AG10803 (cell line): ENCODE measurements at regions not wholly inside any gene's neighbourhood (a gene's known extent, or its start where the extent isn't known, plus 50 kb on each side); places are given as distances from the start of the nearest gene placed in this dataset.
A peak's percentile ranks its signal among the peaks of the same experiment; 100 is the strongest.

Experiments used
- DNase-seq: peaks from one replicate; pipeline ENCODE4 v3.0.0; 2010; ENCODE audit warnings: low read depth
- H3K4me3 ChIP-seq: 2 replicates; pipeline ENCODE4 v1.5.1; 2011; ENCODE audit warnings: mild to moderate bottlenecking, low read length, control low read depth
- CTCF ChIP-seq: conservative IDR thresholded peaks from 2 replicates; pipeline ENCODE4 v1.5.1; 2011; ENCODE audit warnings: mild to moderate bottlenecking, low read length, control low read depth, inconsistent platforms

- DNase-seq = peak; percentile 90
- no peak for TF ChIP-seq CTCF
- H3K4me3 ChIP-seq = no peak overlapping the region
Observed at GRCh38 chr17:83200231-83200699, 120.9 kb downstream of the METRNL start.

DNA sequence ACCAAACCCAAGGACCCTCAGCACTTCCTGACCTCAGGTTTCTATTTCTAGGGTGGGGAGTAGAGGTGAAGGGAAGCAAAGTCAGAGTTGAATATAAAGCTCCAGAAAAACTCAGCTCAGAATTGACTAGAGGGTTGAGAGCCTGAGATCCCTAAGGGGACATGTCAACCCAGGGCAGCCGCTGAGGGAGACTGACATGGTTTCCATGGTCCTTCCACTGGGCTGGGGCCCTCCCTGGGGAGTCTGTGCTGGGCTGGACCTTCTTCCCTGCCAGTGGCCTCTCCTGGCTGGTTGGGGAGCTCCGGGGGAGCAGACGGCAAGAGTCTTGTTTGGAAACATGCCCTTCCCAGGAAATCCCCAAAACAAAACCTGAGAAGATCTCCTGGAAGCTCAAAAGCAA, 121.3 kb downstream of the METRNL start:
- no peak overlapping the region for H3K4me3 ChIP-seq
- peak; percentile 46 for DNase-seq
- TF ChIP-seq CTCF = no peak

DNA sequence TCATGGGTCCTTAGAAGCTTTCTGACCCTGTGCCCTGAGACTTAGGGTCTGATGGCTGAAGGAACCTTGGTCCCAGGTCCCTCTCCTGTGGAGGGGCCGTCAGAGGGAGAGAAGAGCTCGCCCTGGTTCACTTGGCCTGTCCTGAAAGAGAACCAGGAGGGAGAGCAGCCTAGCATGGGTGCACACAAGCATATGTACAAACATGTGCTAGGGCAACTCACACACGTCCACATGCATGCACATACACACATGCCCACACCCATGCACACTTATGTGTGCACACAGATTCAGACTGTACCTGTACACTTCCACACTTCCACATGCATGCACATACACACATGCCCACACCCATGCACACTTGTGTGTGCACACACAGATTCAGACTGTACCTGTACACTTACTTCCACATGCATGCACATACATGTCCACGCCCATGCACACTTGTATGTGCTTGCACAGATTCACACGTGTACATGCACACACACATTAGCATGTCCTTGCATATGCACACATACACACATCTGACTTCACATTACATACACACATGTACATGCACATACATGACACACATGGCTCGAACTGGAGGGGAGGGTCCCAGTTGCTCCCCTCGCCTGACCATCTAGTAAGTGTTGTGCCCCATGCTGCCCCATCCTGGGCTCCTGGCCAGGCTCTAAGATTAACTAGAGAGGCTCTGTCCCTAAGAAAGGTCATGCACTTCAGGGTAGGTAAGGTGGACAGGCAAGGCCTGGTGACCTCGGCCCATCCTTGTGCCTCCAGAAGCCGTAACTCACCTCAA, 122.0 kb downstream of the METRNL start:
- DNase-seq = no peak
- no peak for TF ChIP-seq CTCF
- H3K4me3 ChIP-seq = no peak overlapping the region

DNA sequence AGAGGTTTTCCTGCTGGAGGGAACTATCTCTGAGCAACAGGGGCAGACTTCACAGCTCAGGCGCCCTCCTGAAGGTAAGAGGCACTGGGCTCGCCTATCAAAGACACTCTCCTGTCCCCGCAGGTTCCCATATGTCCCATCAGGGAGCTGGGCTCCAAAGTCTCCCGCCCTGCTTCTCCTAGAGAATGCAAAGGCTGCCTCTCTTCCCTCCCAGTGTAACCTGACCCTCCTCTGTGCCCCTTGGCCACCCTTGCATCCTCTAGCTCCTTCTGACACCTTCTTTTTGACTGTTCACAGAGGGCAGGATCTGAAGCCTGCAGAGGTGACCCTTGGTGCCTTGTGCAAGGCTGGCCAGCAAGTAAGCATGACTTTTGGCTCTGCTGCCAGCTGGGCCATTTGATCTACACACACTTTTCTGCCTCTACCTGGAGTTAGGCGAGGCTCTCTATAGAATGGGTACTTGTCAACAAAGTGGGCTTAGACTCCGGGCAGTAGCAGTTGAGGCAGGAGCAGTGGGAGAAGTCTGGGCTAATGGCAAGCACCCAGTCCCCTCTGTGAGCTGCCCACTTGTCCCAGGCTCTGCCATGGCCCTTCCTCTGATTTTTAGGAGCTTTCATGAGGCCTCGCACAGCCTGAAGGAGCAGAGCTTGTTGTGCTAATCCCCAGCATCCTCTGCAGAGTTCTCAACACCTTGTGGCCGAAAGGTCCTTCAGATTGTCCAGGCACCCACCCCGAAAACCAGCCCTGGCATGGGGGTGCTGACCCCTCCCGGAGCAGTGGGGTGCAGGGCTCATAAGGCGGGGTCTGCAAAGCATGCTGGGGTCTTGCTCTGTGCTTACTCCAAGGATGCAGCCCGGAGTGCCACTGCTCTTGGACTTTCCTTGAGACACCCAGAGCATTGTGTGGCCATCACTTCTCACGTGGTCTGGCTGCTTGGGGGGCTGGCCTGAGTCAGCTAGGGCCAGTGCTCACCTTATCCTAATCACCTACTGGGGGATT, 122.9 kb downstream of the METRNL start:
- no peak overlapping the region for H3K4me3 ChIP-seq
- DNase-seq = no peak
- TF ChIP-seq CTCF = no peak

DNA sequence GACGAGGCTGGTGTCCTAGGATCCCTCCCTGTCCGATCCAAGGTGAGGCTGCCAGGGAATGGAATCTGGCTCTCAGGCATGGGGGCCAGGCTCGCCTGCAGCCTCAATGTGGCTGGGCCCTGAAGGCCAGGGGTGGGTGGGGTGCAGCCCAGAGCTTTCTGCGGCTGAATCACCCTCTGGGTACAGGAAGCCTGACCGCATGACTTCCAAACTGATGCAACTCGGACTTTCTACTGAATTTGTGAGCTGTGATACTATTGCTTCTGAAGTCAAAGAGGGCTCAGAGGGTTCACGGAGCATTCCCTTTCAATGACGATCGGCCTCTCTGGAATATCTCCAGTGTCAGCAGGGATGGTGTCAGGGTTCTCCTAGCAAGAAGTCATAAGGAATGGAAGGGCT, 123.7 kb downstream of the METRNL start:
- no peak for TF ChIP-seq CTCF
- H3K4me3 ChIP-seq = no peak overlapping the region
- DNase-seq = peak; percentile 99

DNA sequence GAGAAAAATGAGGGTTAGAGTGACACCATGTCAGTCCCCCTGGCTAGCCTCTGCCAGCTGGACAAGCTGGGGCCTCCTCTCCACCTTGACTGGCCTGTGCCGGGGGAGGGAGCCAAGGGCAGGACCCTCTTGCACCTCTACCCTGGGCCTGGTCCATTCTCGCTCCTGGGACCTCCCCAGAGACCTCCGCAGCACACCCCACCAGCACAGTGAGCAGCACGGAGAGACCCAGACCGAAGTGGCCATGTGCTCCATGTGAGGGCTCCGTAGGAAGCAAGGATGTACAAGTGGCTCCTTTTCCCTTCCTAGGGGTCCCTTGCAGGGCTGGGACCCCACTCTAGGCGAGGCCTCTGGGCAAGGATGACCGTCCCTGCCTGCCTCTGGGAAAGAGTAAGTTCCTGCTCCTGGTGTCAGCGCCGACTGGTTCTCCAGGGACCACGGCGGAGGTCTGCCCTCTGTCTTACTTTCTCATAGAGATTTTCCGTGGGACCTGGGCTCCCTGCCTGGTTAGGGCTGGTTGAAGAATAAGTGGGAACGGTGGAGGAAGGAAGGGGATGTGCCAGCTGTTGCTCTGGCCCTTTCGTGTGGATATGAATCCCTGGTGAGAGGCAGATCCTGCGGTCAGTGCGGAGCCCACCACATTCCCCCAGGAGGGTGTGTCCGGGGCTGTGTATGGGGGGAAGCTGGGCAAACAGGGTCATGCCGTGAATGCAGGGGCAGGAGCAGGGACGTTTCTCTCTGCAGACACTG, 124.2 kb downstream of the METRNL start:
- H3K4me3 ChIP-seq = no peak overlapping the region
- no peak for TF ChIP-seq CTCF
- DNase-seq = peak; percentile 51
